ENCODE measurements at regions not wholly inside any gene's neighbourhood (a gene's known extent, or its start where the extent isn't known, plus 50 kb on each side); places are given as distances from the start of the nearest gene placed in this dataset.
"Not testable (repeated sequence)": the region's sequence is repeated elsewhere in the genome, so short reads cannot be mapped to it uniquely, and the experiment has no call there.

- WGBS (ENCODE audit: insufficient coverage), result 69% methylated on average over 13 of the region's 15 CpGs
- peaks cover 18% of the 10 kb centered on the region for H3K4me1 ChIP-seq (ENCODE audit: control insufficient read depth, insufficient read depth, low read length)
Observed at GRCh38 chr2:16090650-16091575, 150.6 kb downstream of the MYCN start.

GRCh38 chr2:16089491-16089890 lies 149.1 kb downstream of the MYCN start:
- not testable (repeated sequence) for DNase-seq (ENCODE audit: low read depth in 4 of 6, low spot score in 6 of 6); H3K36me3 ChIP-seq (ENCODE audit: control insufficient read depth, insufficient read depth, low read length); H3K27me3 ChIP-seq (ENCODE audit: control insufficient read depth, insufficient read depth, low read length); H3K27ac ChIP-seq (ENCODE audit: low read depth, low read length); H3K9me3 ChIP-seq (ENCODE audit: control insufficient read depth, insufficient read depth, low read length); H3K4me3 ChIP-seq (ENCODE audit: low read depth, low read length)
- H3K4me1 ChIP-seq (ENCODE audit: control insufficient read depth, insufficient read depth, low read length), result peaks cover 14% of the 10 kb centered on the region
- WGBS (ENCODE audit: insufficient coverage), result 100% methylated on average over 1 of the region's 7 CpGs

More at GRCh38 chr2:16090650-16091575, 150.6 kb downstream of the MYCN start:
- no peak overlapping the region for H3K4me3 ChIP-seq (ENCODE audit: low read depth, low read length)
- peaks cover 5% of the 10 kb centered on the region for H3K27me3 ChIP-seq (ENCODE audit: control insufficient read depth, insufficient read depth, low read length)
- no peak overlapping the region for H3K27ac ChIP-seq (ENCODE audit: low read depth, low read length)
- H3K36me3 ChIP-seq (ENCODE audit: control insufficient read depth, insufficient read depth, low read length), result no peaks in the 10 kb centered on the region
- no peak for DNase-seq (ENCODE audit: low read depth in 4 of 6, low spot score in 6 of 6)
- no peaks in the 10 kb centered on the region for H3K9me3 ChIP-seq (ENCODE audit: control insufficient read depth, insufficient read depth, low read length)

GRCh38 chr2:16088802-16089112 lies 148.4 kb downstream of the MYCN start:
- Histone ChIP-seq H3K9me3 (ENCODE audit: control insufficient read depth, insufficient read depth, low read length) (no peaks in the 10 kb centered on the region), H3K4me1 (ENCODE audit: control insufficient read depth, insufficient read depth, low read length) (peaks cover 6% of the 10 kb centered on the region), H3K27me3 (ENCODE audit: control insufficient read depth, insufficient read depth, low read length) (no peaks in the 10 kb centered on the region), H3K4me3 (ENCODE audit: low read depth, low read length) (no peak overlapping the region), H3K36me3 (ENCODE audit: control insufficient read depth, insufficient read depth, low read length) (no peaks in the 10 kb centered on the region), H3K27ac (ENCODE audit: low read depth, low read length) (no peak overlapping the region)
- no CpG with 5 or more reads among the region's 3 CpGs for WGBS (ENCODE audit: insufficient coverage)
- no peak for DNase-seq (ENCODE audit: low read depth in 4 of 6, low spot score in 6 of 6)

GRCh38 chr2:16088035-16088801 lies 147.9 kb downstream of the MYCN start:
- H3K9me3 ChIP-seq (ENCODE audit: control insufficient read depth, insufficient read depth, low read length), result no peaks in the 10 kb centered on the region
- no peak for DNase-seq (ENCODE audit: low read depth in 4 of 6, low spot score in 6 of 6)
- peaks cover 3% of the 10 kb centered on the region for H3K27me3 ChIP-seq (ENCODE audit: control insufficient read depth, insufficient read depth, low read length)
- no peak overlapping the region for H3K4me3 ChIP-seq (ENCODE audit: low read depth, low read length)
- H3K36me3 ChIP-seq (ENCODE audit: control insufficient read depth, insufficient read depth, low read length), result no peaks in the 10 kb centered on the region
- WGBS (ENCODE audit: insufficient coverage), result 81% methylated on average over 4 of the region's 10 CpGs
- H3K4me1 ChIP-seq (ENCODE audit: control insufficient read depth, insufficient read depth, low read length), result peaks cover 3% of the 10 kb centered on the region
- no peak overlapping the region for H3K27ac ChIP-seq (ENCODE audit: low read depth, low read length)

- not testable (repeated sequence) for H3K27ac ChIP-seq (ENCODE audit: low read depth, low read length)
Observed at GRCh38 chr2:16086136-16086535, 145.8 kb downstream of the MYCN start.

DNA sequence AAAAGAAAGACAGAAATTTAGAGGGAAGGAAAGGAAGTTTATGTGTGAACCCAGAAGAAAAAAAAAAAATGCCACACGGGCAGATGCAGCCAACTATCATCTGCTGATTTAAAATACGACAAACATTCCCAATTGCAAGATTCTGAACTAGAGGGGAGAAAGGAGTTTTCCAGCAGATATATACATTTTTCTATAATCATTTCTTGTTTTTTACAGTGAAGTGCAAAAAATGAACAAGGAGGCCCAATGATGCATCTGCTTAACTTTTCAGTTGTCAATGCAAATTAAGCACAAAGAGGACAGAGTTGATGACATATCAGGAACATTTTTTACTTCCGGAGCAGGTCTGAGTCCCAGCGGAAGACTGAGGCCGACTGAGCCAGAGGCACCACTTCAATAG lies 144.7 kb downstream of the MYCN start:
- 70% methylated on average over 2 of the region's 5 CpGs for WGBS (ENCODE audit: insufficient coverage)
- DNase-seq (ENCODE audit: low read depth in 4 of 6, low spot score in 6 of 6), result no peak
- H3K4me3 ChIP-seq (ENCODE audit: low read depth, low read length), result no peak overlapping the region
- no peaks in the 10 kb centered on the region for H3K4me1 ChIP-seq (ENCODE audit: control insufficient read depth, insufficient read depth, low read length)
- H3K27ac ChIP-seq (ENCODE audit: low read depth, low read length), result no peak overlapping the region
- peaks cover 3% of the 10 kb centered on the region for H3K27me3 ChIP-seq (ENCODE audit: control insufficient read depth, insufficient read depth, low read length)
- no peaks in the 10 kb centered on the region for H3K36me3 ChIP-seq (ENCODE audit: control insufficient read depth, insufficient read depth, low read length)
- no peaks in the 10 kb centered on the region for H3K9me3 ChIP-seq (ENCODE audit: control insufficient read depth, insufficient read depth, low read length)

More at GRCh38 chr2:16086136-16086535, 145.8 kb downstream of the MYCN start:
- 94% methylated on average over 9 of the region's 12 CpGs for WGBS (ENCODE audit: insufficient coverage)
- H3K9me3 ChIP-seq (ENCODE audit: control insufficient read depth, insufficient read depth, low read length); H3K4me3 ChIP-seq (ENCODE audit: low read depth, low read length); H3K27me3 ChIP-seq (ENCODE audit: control insufficient read depth, insufficient read depth, low read length); H3K4me1 ChIP-seq (ENCODE audit: control insufficient read depth, insufficient read depth, low read length); DNase-seq (ENCODE audit: low read depth in 4 of 6, low spot score in 6 of 6); H3K36me3 ChIP-seq (ENCODE audit: control insufficient read depth, insufficient read depth, low read length): not testable (repeated sequence)

DNA sequence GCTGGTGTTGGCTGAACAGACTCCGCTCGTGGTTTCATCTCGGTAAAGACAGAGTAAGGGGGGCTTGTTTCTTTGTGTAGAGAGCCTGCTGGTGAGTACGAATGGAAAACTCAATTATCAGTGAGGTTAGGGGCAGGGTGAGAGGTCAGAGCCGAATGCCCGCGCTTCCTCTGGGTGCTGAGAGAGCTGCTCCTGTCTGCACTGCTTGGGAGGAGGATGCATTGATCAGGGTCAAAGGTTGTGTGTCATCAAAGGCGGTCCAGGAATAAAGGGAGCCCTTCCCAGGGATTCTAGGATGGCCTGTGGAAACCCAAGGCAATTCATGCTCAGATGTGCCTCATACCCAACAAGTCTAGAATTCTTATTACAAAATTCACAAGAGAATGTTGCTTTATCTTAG lies 143.9 kb downstream of the MYCN start:
- H3K27ac ChIP-seq (ENCODE audit: low read depth, low read length), result no peak overlapping the region
- no peaks in the 10 kb centered on the region for H3K4me1 ChIP-seq (ENCODE audit: control insufficient read depth, insufficient read depth, low read length)
- H3K4me3 ChIP-seq (ENCODE audit: low read depth, low read length), result no peak overlapping the region
- H3K9me3 ChIP-seq (ENCODE audit: control insufficient read depth, insufficient read depth, low read length), result no peaks in the 10 kb centered on the region
- H3K36me3 ChIP-seq (ENCODE audit: control insufficient read depth, insufficient read depth, low read length), result no peaks in the 10 kb centered on the region
- WGBS (ENCODE audit: insufficient coverage), result 45% methylated on average over 7 of the region's 8 CpGs
- DNase-seq (ENCODE audit: low read depth in 4 of 6, low spot score in 6 of 6), result no peak
- H3K27me3 ChIP-seq (ENCODE audit: control insufficient read depth, insufficient read depth, low read length), result peaks cover 3% of the 10 kb centered on the region

DNA sequence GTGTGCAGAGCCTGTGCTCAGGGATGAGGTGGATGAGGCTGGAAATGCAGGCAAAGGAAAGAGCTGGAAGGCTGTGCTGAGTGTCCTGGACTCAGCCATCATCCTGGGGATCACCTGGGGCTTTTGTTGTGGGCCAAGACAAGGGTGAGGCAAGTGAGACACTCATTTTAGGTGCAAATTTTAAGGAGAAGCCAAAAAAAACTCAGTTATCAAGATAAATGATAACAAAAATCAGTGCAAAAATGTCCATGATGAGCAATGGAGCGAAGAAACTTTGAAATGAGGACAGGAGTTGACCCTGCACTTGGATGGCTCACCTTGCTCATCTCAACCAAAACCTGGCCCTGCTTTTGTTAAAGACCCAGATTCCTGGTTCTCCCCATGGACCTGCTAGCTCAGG lies 141.9 kb downstream of the MYCN start:
- no CpG with 5 or more reads among the region's 1 CpG for WGBS (ENCODE audit: insufficient coverage)

DNA sequence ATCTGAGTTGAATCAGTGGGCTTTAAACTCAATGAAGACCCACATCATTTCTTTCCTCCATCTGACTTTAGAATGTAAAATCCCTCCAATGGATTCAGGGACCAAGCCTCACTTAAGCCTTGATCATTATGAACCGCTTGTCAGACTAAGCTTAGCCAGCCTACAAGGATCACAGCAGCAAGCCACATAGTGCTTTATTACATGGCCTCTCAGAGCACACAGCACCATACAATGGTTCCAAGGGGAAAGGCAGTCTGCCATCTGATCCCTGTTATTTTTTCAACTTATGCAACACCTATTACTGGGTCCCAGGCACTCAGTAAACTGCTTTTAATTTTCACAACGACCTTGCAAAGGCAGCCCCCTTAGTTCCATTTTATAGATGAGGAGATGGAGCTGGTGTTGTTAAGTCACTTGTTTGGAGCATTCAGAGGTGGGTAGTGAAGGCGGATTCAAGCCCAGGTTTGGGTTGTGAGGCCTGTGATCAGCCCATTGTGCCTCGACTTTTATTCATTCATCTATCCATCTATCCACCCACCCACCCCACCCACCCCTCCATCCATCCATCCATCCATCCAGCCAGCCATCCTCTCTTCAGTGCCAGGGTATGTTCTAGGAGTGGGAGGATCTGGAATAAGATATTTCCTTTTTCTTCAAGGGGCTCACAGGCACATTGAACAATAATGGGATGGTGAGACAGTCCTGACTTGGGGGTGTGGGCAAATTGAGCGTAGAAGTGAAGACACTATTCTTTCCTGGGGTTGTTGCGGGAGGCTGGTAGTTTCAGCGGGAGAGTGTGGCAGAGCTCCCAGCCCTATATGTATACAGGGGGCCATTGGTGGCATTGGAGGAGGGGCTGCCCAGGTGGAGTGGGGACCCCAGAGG lies 141.2 kb downstream of the MYCN start:
- DNase-seq (ENCODE audit: low read depth in 4 of 6, low spot score in 6 of 6), result no peak
- Histone ChIP-seq H3K9me3 (ENCODE audit: control insufficient read depth, insufficient read depth, low read length) (no peaks in the 10 kb centered on the region), H3K27me3 (ENCODE audit: control insufficient read depth, insufficient read depth, low read length) (peaks cover 3% of the 10 kb centered on the region), H3K4me1 (ENCODE audit: control insufficient read depth, insufficient read depth, low read length) (no peaks in the 10 kb centered on the region), H3K4me3 (ENCODE audit: low read depth, low read length) (no peak overlapping the region), H3K27ac (ENCODE audit: low read depth, low read length) (no peak overlapping the region), H3K36me3 (ENCODE audit: control insufficient read depth, insufficient read depth, low read length) (no peaks in the 10 kb centered on the region)
- WGBS (ENCODE audit: insufficient coverage), result 83% methylated on average over 4 of the region's 7 CpGs

More for the DNA sequence above, 141.9 kb downstream of the MYCN start:
- no peaks in the 10 kb centered on the region for H3K4me1 ChIP-seq (ENCODE audit: control insufficient read depth, insufficient read depth, low read length)
- no peaks in the 10 kb centered on the region for H3K9me3 ChIP-seq (ENCODE audit: control insufficient read depth, insufficient read depth, low read length)
- H3K4me3 ChIP-seq (ENCODE audit: low read depth, low read length), result no peak overlapping the region
- no peak overlapping the region for H3K27ac ChIP-seq (ENCODE audit: low read depth, low read length)
- H3K36me3 ChIP-seq (ENCODE audit: control insufficient read depth, insufficient read depth, low read length), result no peaks in the 10 kb centered on the region
- no peak for DNase-seq (ENCODE audit: low read depth in 4 of 6, low spot score in 6 of 6)
- H3K27me3 ChIP-seq (ENCODE audit: control insufficient read depth, insufficient read depth, low read length), result peaks cover 3% of the 10 kb centered on the region

All from spinal cord (tissue), 9 donors.